ENCODE measurements at regions not wholly inside any gene's neighbourhood (a gene's known extent, or its start where the extent isn't known, plus 50 kb on each side); places are given as distances from the start of the nearest gene placed in this dataset.

DNA sequence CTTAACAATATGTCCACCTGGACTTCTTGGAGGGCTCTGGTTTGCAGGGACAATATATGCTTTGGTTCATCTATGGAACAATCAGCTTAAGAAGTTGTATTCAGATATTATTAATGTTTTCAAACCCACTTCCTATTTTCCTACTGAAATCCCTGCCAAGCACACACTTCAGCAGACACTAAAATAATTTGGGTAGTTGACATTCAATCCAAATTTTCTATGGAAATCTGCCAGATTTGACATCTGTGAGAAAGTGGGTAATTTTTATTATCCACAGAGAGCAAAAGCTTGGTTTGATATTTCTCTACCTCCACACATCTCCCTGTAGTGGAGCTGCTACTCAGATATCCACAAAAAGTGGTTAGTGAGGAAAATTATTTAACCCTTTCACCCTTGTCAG, 378.8 kb upstream of the SOX5 start:
- peaks cover 0 to 3% of the 10 kb centered on the region in 2 donors for H3K9me3 ChIP-seq (replicated peaks in 1 of 2; ENCODE audit: control insufficient read depth in 2 of 2, insufficient read depth in 1 of 2, low read depth in 1 of 2, low read length in 2 of 2)
- H4K91ac ChIP-seq (ENCODE audit: low read depth, low read length, poor library complexity): no peak overlapping the region
- H3K4me1 ChIP-seq (ENCODE audit: control insufficient read depth in 2 of 2, insufficient read depth in 1 of 2, low read depth in 1 of 2, low read length in 2 of 2): no peaks in the 10 kb centered on the region
- no peak overlapping the region for H4K8ac ChIP-seq (ENCODE audit: low read depth, low read length)
- no peak overlapping the region for H3K14ac ChIP-seq (ENCODE audit: low read length)
- no peak overlapping the region for H3K4me3 ChIP-seq (ENCODE audit: low read length in 2 of 2)
- H3K4ac ChIP-seq (ENCODE audit: low read length): no peak overlapping the region
- no peak overlapping the region for H2BK120ac ChIP-seq (ENCODE audit: low read depth, low read length)
- H3K9ac ChIP-seq (ENCODE audit: low read depth, low read length, poor library complexity): no peak overlapping the region
- no peak overlapping the region for H2BK5ac ChIP-seq (ENCODE audit: low read length)
- no peak for DNase-seq (ENCODE audit: low spot score)
- H2BK12ac ChIP-seq (ENCODE audit: low read length): no peak overlapping the region
- H3K18ac ChIP-seq (ENCODE audit: low read length): no peak overlapping the region
- no peak overlapping the region for H2AFZ ChIP-seq (ENCODE audit: low read length)
- no peaks in the 10 kb centered on the region for H3K27me3 ChIP-seq (ENCODE audit: control insufficient read depth in 3 of 3, insufficient read depth in 3 of 3, low read depth in 1 of 3, low read length in 3 of 3)
- H3K4me2 ChIP-seq (ENCODE audit: insufficient read depth, low read length, poor library complexity, severe bottlenecking): no peak overlapping the region
- no peaks in the 10 kb centered on the region for H3K79me1 ChIP-seq (ENCODE audit: low read depth, low read length)
- peaks cover 0 to 7% of the 10 kb centered on the region in 2 donors for H3K36me3 ChIP-seq (replicated peaks in 1 of 2; ENCODE audit: control insufficient read depth in 2 of 2, insufficient read depth in 2 of 2, low read length in 2 of 2)
- no peak overlapping the region for H2BK15ac ChIP-seq (ENCODE audit: low read length)
- no peak overlapping the region for H3K27ac ChIP-seq (replicated peaks; ENCODE audit: low read length)
- no peak overlapping the region for H3K23ac ChIP-seq (ENCODE audit: low read depth, low read length, poor library complexity)
- no peak overlapping the region for H2AK5ac ChIP-seq (ENCODE audit: low read depth, low read length)

DNA sequence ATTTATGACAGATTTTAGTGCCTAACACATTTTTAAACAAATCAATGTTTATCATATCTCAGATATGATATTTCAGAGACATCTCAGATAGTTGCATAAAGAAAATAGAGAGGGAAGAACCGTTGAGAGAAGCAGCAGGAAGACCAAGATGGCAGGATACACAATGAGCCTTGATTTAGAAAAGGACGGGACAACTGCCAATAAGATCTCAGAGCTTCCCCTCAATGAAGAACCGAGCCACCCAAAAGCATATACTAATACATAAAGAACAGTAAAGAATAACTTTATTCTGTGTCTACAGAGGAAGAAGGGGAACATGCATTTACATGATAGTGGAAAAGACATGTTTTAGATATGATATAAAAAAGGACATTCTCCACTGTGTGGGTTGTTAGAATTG, 375.9 kb upstream of the SOX5 start:
- H4K8ac ChIP-seq (ENCODE audit: low read depth, low read length): no peak overlapping the region
- no peak for DNase-seq (ENCODE audit: low spot score)
- H3K4ac ChIP-seq (ENCODE audit: low read length): no peak overlapping the region
- H2BK120ac ChIP-seq (ENCODE audit: low read depth, low read length): no peak overlapping the region
- no peak overlapping the region for H2AFZ ChIP-seq (ENCODE audit: low read length)
- no peaks in the 10 kb centered on the region for H3K9me3 ChIP-seq (replicated peaks in 1 of 2; ENCODE audit: control insufficient read depth in 2 of 2, insufficient read depth in 1 of 2, low read depth in 1 of 2, low read length in 2 of 2)
- no peak overlapping the region for H3K23ac ChIP-seq (ENCODE audit: low read depth, low read length, poor library complexity)
- WGBS, 2 donors (ENCODE audit: extremely low coverage in 2 of 2, insufficient read length in 2 of 2, insufficient replicate concordance in 1 of 2): no CpG with 5 or more reads among the region's 3 CpGs
- no peak overlapping the region for H3K4me2 ChIP-seq (ENCODE audit: insufficient read depth, low read length, poor library complexity, severe bottlenecking)
- H3K36me3 ChIP-seq (replicated peaks in 1 of 2; ENCODE audit: control insufficient read depth in 2 of 2, insufficient read depth in 2 of 2, low read length in 2 of 2): no peaks in the 10 kb centered on the region
- no peak overlapping the region for H3K14ac ChIP-seq (ENCODE audit: low read length)
- H3K27ac ChIP-seq (replicated peaks; ENCODE audit: low read length): no peak overlapping the region
- no peak overlapping the region for H2BK12ac ChIP-seq (ENCODE audit: low read length)
- no peak overlapping the region for H3K9ac ChIP-seq (ENCODE audit: low read depth, low read length, poor library complexity)
- H2BK5ac ChIP-seq (ENCODE audit: low read length): no peak overlapping the region
- no peaks in the 10 kb centered on the region for H3K4me1 ChIP-seq (ENCODE audit: control insufficient read depth in 2 of 2, insufficient read depth in 1 of 2, low read depth in 1 of 2, low read length in 2 of 2)
- no peak overlapping the region for H2BK15ac ChIP-seq (ENCODE audit: low read length)
- no peak overlapping the region for H3K4me3 ChIP-seq (ENCODE audit: low read length in 2 of 2)
- H2AK5ac ChIP-seq (ENCODE audit: low read depth, low read length): no peak overlapping the region
- H3K79me1 ChIP-seq (ENCODE audit: low read depth, low read length): no peaks in the 10 kb centered on the region
- no peaks in the 10 kb centered on the region for H3K27me3 ChIP-seq (ENCODE audit: control insufficient read depth in 3 of 3, insufficient read depth in 3 of 3, low read depth in 1 of 3, low read length in 3 of 3)
- H4K91ac ChIP-seq (ENCODE audit: low read depth, low read length, poor library complexity): no peak overlapping the region
- no peak overlapping the region for H3K18ac ChIP-seq (ENCODE audit: low read length)

DNA sequence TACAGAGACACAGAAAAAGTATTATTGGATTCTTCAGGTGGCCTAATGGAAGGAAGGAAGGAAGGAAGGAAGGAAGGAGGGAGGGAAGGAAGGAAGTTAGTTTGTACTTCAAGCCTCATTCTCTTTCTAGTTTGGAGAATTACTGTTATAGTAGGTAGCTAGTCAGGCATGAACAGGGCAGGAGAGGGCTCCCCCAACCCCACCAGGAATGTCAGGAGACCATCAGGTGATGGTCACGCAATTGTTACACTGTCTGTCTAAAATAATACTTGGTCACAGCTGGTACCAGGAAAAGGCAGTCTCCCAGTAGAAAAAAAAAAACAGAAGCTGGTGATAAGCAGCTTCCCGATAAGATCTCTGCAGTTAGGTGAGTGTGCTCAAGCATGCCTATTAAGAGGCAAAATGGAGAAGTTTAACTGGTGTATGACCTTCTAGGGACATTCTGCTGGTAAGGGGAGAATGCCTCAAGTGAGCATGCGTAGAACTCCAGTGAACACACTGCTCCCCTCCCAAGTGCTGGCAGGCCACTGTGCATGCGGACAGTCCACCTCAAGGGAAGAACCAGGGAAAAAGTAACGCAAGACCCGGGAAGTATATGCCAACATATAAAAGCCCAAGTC, 358.4 kb upstream of the SOX5 start:
- H3K27me3 ChIP-seq (ENCODE audit: control insufficient read depth in 3 of 3, insufficient read depth in 3 of 3, low read depth in 1 of 3, low read length in 3 of 3): no peaks in the 10 kb centered on the region
- H2AFZ ChIP-seq (ENCODE audit: low read length): no peak overlapping the region
- no peak overlapping the region for H2BK5ac ChIP-seq (ENCODE audit: low read length)
- no peak overlapping the region for H4K8ac ChIP-seq (ENCODE audit: low read depth, low read length)
- H3K9ac ChIP-seq (ENCODE audit: low read depth, low read length, poor library complexity): no peak overlapping the region
- no peak overlapping the region for H3K4me2 ChIP-seq (ENCODE audit: insufficient read depth, low read length, poor library complexity, severe bottlenecking)
- no peak overlapping the region for H4K91ac ChIP-seq (ENCODE audit: low read depth, low read length, poor library complexity)
- no peaks in the 10 kb centered on the region for H3K4me1 ChIP-seq (ENCODE audit: control insufficient read depth in 2 of 2, insufficient read depth in 1 of 2, low read depth in 1 of 2, low read length in 2 of 2)
- H2BK120ac ChIP-seq (ENCODE audit: low read depth, low read length): no peak overlapping the region
- no peak overlapping the region for H2AK5ac ChIP-seq (ENCODE audit: low read depth, low read length)
- no peak overlapping the region for H3K27ac ChIP-seq (replicated peaks; ENCODE audit: low read length)
- H3K9me3 ChIP-seq (replicated peaks in 1 of 2; ENCODE audit: control insufficient read depth in 2 of 2, insufficient read depth in 1 of 2, low read depth in 1 of 2, low read length in 2 of 2): peaks cover 0 to 2% of the 10 kb centered on the region in 2 donors
- no peak overlapping the region for H3K14ac ChIP-seq (ENCODE audit: low read length)
- no peak for DNase-seq (ENCODE audit: low spot score)
- no peak overlapping the region for H2BK15ac ChIP-seq (ENCODE audit: low read length)
- H2BK12ac ChIP-seq (ENCODE audit: low read length): no peak overlapping the region
- H3K18ac ChIP-seq (ENCODE audit: low read length): no peak overlapping the region
- no peak overlapping the region for H3K23ac ChIP-seq (ENCODE audit: low read depth, low read length, poor library complexity)
- no peak overlapping the region for H3K4me3 ChIP-seq (ENCODE audit: low read length in 2 of 2)
- H3K79me1 ChIP-seq (ENCODE audit: low read depth, low read length): no peaks in the 10 kb centered on the region
- no peaks in the 10 kb centered on the region for H3K36me3 ChIP-seq (replicated peaks in 1 of 2; ENCODE audit: control insufficient read depth in 2 of 2, insufficient read depth in 2 of 2, low read length in 2 of 2)
- WGBS, 2 donors (ENCODE audit: extremely low coverage in 2 of 2, insufficient read length in 2 of 2, insufficient replicate concordance in 1 of 2): no CpG with 5 or more reads among the region's 6 CpGs
- H3K4ac ChIP-seq (ENCODE audit: low read length): no peak overlapping the region

DNA sequence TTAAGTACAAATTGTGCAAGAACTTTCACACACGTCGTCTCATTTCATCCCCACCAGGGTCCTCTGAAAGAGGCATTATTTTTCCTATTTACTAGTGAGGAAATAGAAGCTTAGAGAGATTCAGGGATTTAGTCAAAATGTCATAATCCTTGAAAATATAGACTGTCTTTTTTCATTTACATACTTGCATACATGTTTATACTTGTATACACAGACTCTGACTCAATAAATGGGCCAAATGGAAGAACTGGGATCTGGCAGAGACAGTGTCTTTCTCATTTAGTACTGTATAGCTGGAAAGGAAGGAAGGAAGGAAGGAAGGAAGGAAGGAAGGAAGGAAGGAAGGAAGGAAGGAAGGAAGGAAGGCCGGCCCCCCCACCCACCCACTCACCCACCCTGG, 357.7 kb upstream of the SOX5 start:
- no peak overlapping the region for H3K18ac ChIP-seq (ENCODE audit: low read length)
- H3K36me3 ChIP-seq (replicated peaks in 1 of 2; ENCODE audit: control insufficient read depth in 2 of 2, insufficient read depth in 2 of 2, low read length in 2 of 2): no peaks in the 10 kb centered on the region
- no peak overlapping the region for H3K4me3 ChIP-seq (ENCODE audit: low read length in 2 of 2)
- H2BK15ac ChIP-seq (ENCODE audit: low read length): no peak overlapping the region
- no peak overlapping the region for H3K27ac ChIP-seq (replicated peaks; ENCODE audit: low read length)
- H3K4me2 ChIP-seq (ENCODE audit: insufficient read depth, low read length, poor library complexity, severe bottlenecking): no peak overlapping the region
- H3K9ac ChIP-seq (ENCODE audit: low read depth, low read length, poor library complexity): no peak overlapping the region
- H4K91ac ChIP-seq (ENCODE audit: low read depth, low read length, poor library complexity): no peak overlapping the region
- peaks cover 0 to 2% of the 10 kb centered on the region in 2 donors for H3K9me3 ChIP-seq (replicated peaks in 1 of 2; ENCODE audit: control insufficient read depth in 2 of 2, insufficient read depth in 1 of 2, low read depth in 1 of 2, low read length in 2 of 2)
- no peak overlapping the region for H2AK5ac ChIP-seq (ENCODE audit: low read depth, low read length)
- no peak overlapping the region for H2BK5ac ChIP-seq (ENCODE audit: low read length)
- no peak overlapping the region for H2BK120ac ChIP-seq (ENCODE audit: low read depth, low read length)
- no peaks in the 10 kb centered on the region for H3K4me1 ChIP-seq (ENCODE audit: control insufficient read depth in 2 of 2, insufficient read depth in 1 of 2, low read depth in 1 of 2, low read length in 2 of 2)
- H3K79me1 ChIP-seq (ENCODE audit: low read depth, low read length): no peaks in the 10 kb centered on the region
- H2AFZ ChIP-seq (ENCODE audit: low read length): no peak overlapping the region
- H3K14ac ChIP-seq (ENCODE audit: low read length): no peak overlapping the region
- no peak overlapping the region for H4K8ac ChIP-seq (ENCODE audit: low read depth, low read length)
- WGBS, 2 donors (ENCODE audit: extremely low coverage in 2 of 2, insufficient read length in 2 of 2, insufficient replicate concordance in 1 of 2): no CpG with 5 or more reads among the region's 3 CpGs
- H2BK12ac ChIP-seq (ENCODE audit: low read length): no peak overlapping the region
- H3K27me3 ChIP-seq (ENCODE audit: control insufficient read depth in 3 of 3, insufficient read depth in 3 of 3, low read depth in 1 of 3, low read length in 3 of 3): no peaks in the 10 kb centered on the region
- no peak overlapping the region for H3K23ac ChIP-seq (ENCODE audit: low read depth, low read length, poor library complexity)
- H3K4ac ChIP-seq (ENCODE audit: low read length): no peak overlapping the region
- no peak for DNase-seq (ENCODE audit: low spot score)
